HUDEP-2 (cell line): ENCODE measurements at regions not wholly inside any gene's neighbourhood (a gene's known extent, or its start where the extent isn't known, plus 50 kb on each side); places are given as distances from the start of the nearest gene placed in this dataset.

Source experiments
- DNase-seq, 76 experiments: peaks; one replicate each; lab custom pipeline; 2025; ENCODE audit not compliant: unreplicated experiment in 76 of 76; lab: John Stamatoyannopoulos, UW

DNA sequence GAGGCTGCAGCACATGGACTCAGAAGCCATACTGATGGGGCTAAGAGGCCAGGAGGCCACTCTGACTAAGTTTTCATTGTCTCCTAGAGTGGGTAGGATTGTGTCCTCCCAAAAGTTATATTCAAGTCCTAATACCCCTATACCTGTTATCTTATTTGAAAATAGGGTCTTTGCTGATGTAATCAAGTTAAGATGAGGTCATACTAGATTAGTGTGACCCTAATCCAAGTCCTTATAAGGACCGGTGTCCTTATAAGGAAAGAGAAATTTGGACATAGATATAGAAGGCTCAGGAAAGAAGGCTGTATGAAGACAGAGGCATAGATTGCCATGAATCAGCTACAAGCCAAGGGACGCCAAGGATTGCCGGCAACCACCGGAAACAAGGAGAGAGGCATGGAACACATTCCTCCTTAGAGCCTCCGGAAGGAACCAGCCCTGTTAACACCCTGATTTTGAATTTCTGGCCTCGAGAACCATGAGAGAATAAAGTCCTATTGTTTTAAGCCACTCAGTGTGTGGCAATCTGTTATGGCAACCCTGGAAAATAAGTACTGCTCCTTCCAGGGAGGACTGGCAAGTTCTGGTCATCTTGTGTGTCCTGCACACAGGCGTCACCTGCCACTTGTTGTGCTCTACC, 157.0 kb downstream of the EMX2 start:
- no peak for DNase-seq

GRCh38 chr10:117710181-117710798, 167.7 kb downstream of the EMX2 start:
- peak in 1 of 76 experiments; percentile 2 for DNase-seq

GRCh38 chr10:117716889-117717288, 174.3 kb downstream of the EMX2 start:
- DNase-seq, result no peak

- DNase-seq, result no peak
Observed at GRCh38 chr10:117718986-117719920, 176.7 kb downstream of the EMX2 start.

GRCh38 chr10:117720931-117721835, 178.6 kb downstream of the EMX2 start:
- no peak for DNase-seq

GRCh38 chr10:117721873-117722272, 179.3 kb downstream of the EMX2 start:
- no peak for DNase-seq

GRCh38 chr10:117723343-117723742, 180.8 kb downstream of the EMX2 start:
- peak in 1 of 76 experiments; percentile 0 for DNase-seq

GRCh38 chr10:117725993-117726392, 183.4 kb downstream of the EMX2 start:
- no peak for DNase-seq

GRCh38 chr10:117726596-117727295, 184.2 kb downstream of the EMX2 start:
- DNase-seq, result no peak

DNA sequence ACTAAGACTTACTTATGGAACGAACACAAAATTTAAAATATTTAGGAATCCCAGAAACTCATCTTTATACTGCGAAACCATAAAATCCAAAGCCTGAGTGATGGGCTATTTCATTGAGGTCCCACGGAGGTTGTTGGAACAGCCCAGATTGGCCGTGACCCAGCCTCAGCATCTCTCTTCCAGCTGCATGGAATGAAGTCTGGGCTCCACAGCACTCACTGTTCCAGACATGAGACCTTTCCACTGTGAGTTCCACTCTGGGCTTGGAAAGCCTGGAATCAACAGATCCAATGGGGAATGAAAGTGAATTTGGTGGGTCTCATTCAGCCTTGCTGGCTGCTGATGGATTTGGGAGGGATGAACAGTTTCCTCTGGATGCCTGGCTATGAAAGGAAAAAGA, 184.9 kb downstream of the EMX2 start:
- no peak for DNase-seq

DNA sequence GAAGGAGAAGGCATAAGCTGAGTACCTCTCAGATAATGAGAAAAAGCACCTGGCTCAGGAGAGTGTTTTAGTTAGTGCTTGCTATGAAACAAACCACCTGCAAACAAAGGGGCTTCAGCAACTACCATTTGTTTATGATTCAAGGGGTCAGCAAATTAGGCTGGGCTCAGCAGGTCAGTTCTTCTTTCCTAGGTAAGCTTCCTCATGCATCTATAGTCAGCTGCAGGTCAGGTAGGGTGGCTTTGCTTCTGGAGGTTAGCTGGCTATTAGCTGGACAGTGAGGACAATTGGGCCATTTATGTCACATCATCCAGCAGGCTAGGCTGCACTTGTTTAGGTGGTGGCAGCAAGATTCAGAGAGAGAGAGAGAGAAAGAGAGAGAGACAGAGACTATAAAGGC, 185.5 kb downstream of the EMX2 start:
- DNase-seq, result no peak

GRCh38 chr10:117729156-117729555, 186.6 kb downstream of the EMX2 start:
- DNase-seq, result no peak

- no peak for DNase-seq
Observed at GRCh38 chr10:117731121-117731791, 188.7 kb downstream of the EMX2 start.

DNA sequence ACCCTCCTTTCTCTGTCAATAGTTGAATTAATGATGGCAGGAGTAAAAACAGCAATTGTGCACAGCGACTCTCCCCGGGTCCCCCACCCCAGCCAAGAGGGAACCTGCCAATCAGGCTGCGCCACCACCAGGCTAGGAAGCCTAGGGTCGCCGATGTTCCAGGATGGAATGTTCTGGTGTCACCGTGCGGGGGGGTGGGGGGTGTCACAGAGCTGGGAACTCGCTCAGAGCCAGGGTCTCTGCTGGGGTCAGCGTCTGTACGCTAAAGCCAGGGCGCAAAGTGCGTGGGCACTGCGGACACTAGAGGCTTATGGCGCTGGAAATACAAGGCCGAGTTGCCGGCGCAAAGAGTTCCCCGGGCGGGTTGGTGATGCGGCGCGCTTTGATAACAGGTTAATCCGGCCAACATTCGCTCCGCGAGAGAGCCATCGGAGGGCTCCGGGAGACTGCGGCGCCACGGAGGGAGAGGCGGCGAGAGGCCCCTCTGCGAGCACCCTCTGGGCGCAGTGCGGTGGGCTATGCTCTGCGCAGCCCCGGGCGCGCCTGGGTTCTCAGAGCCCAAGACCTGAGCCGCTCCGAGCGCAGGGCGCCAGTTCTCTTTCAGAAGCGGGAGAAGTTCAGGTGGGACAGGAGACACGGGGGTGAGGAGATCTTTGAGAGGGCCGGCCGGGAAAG, 192.3 kb downstream of the EMX2 start:
- no peak for DNase-seq

DNA sequence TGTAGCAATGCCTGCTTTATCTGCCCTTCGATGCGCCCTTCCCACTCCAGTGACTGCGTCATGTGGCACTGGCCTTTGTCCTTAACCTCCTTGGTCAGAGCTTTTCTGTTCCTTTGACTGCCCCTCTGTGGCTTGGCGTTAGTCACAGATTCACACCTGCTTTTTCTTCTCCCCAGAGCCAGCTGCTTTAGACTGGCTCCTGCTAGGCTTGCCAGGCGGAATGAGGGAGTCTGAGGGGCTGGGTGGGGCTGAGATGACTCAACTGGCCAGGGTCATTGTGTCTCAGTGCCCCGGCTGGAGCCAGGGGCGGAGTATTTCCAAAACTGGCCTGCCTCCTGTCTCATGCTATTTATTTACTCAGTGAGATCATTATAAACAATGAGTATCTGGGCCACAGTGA, 194.1 kb downstream of the EMX2 start:
- no peak for DNase-seq

- no peak for DNase-seq
Observed at GRCh38 chr10:117740088-117740487, 197.5 kb downstream of the EMX2 start.

- no peak for DNase-seq
Observed at GRCh38 chr10:117740691-117741222, 198.2 kb downstream of the EMX2 start.

DNA sequence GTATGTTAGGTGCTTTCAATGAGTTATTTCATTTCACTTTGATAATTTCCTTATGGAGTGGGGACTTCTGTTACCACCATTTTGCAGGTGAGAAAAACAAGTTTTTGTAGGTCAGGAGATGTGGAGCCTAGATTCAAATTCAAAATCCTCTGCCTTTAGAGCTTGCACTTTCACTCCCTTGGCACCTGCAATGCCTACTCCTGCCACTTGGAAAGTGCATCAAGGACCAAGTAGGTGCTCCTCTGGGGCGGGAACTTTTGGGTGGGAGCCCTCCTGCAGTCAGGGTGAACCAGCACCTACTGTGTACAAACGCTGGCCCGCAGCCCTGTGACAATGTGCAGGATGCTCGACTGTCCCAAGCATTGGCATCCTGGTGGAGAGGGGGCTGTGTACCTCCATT, 199.0 kb downstream of the EMX2 start:
- no peak for DNase-seq

GRCh38 chr10:117743509-117743908, 201.0 kb downstream of the EMX2 start:
- DNase-seq, result no peak
